Adipose tissue (tissue), 3 donors: ENCODE measurements at regions not wholly inside any gene's neighbourhood (a gene's known extent, or its start where the extent isn't known, plus 50 kb on each side); places are given as distances from the start of the nearest gene placed in this dataset.

Experiments used
- H3K27ac ChIP-seq: one replicate; pipeline ENCODE4 v1.5.1; 2013; ENCODE audit warnings: low read depth, low read length
- WGBS, 3 donors: extraction: QIAGEN DNeasy Blood & Tissue Kit; methylation state at CpG; one replicate each; pipeline ENCODE4 v1.1.7; 2013; 5-methylcytosine and 5-hydroxymethylcytosine counted together
- donor health status: healthy with polysubstance abuse.
- donor health status: Bipolar disorder and iron deficiency.
- donor health status: healthy.

GRCh38 chr1:94684690-94685250, 135.4 kb upstream of the SLC44A3 start:
- H3K27ac ChIP-seq = no peak overlapping the region
- 69 to 85% (median 78%) methylated on average over 7 of the region's 7 CpGs for WGBS, 3 donors

- no peak overlapping the region for H3K27ac ChIP-seq
- 69 to 84% (median 83%) methylated on average over 6 of the region's 6 CpGs for WGBS, 3 donors
Measured at GRCh38 chr1:94683886-94684285, 136.3 kb upstream of the SLC44A3 start.

- WGBS, 3 donors = 49 to 74% (median 64%) methylated on average over 3 of the region's 3 CpGs
- H3K27ac ChIP-seq = no peak overlapping the region
Measured at GRCh38 chr1:94680039-94680377, 138.4 kb upstream of the F3 start.

- no peak overlapping the region for H3K27ac ChIP-seq
- 68 to 89% (median 71%) methylated on average over 4 of the region's 4 CpGs for WGBS, 3 donors
Measured at GRCh38 chr1:94679332-94680038, 137.9 kb upstream of the F3 start.

DNA sequence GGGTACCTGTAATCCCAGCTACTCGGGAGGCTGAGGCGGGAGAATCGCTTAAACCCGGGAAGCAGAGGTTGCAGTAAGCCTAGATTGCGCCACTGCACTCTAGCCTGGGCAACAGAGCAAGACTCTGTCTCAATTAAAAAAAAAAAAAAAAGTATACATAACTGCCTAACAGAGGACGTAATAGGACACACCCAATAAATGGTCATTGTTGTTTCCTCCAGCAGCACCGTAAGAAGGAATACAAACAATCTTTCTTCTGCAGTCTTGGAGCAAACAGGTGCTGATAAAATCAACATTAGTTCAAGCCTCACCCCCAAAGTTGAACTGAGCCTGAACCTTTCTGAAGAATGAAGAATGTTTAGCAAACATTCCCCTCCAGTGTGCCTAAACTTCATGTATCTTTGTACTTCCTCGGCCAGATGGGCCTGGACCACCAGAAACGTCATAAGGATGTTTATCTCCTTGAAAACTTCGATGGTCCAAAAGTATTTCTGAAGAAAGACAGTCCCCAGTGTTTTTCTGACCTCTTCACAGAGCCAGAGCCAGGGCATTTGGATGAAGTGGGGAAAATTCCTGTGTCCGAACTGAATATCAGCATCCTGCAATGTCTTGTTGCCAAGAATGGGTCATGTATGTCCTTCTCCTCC, 136.8 kb upstream of the F3 start:
- WGBS, 3 donors = 57 to 83% (median 64%) methylated on average over 11 of the region's 11 CpGs
- H3K27ac ChIP-seq = no peak overlapping the region

GRCh38 chr1:94677714-94678113, 136.2 kb upstream of the F3 start:
- 73 to 90% (median 77%) methylated on average over 7 of the region's 7 CpGs for WGBS, 3 donors
- no peak overlapping the region for H3K27ac ChIP-seq

- no peak overlapping the region for H3K27ac ChIP-seq
- 67 to 71% (median 71%) methylated on average over 5 of the region's 5 CpGs for WGBS, 3 donors
Measured at GRCh38 chr1:94677087-94677486, 135.5 kb upstream of the F3 start.

GRCh38 chr1:94676686-94677085, 135.1 kb upstream of the F3 start:
- no peak overlapping the region for H3K27ac ChIP-seq
- 32 to 90% (median 82%) methylated on average over 6 of the region's 6 CpGs for WGBS, 3 donors

- 57 to 69% (median 58%) methylated on average over 4 of the region's 4 CpGs for WGBS, 3 donors
- H3K27ac ChIP-seq = no peak overlapping the region
Measured at GRCh38 chr1:94675373-94675772, 133.8 kb upstream of the F3 start.

- no peak overlapping the region for H3K27ac ChIP-seq
- WGBS, 3 donors = 85 to 96% (median 95%) methylated on average over 1 of the region's 1 CpG
Measured at GRCh38 chr1:94674876-94675275, 133.3 kb upstream of the F3 start.

GRCh38 chr1:94672934-94673333, 131.4 kb upstream of the F3 start:
- no peak overlapping the region for H3K27ac ChIP-seq
- WGBS, 3 donors = 85 to 89% (median 88%) methylated on average over 6 of the region's 6 CpGs

DNA sequence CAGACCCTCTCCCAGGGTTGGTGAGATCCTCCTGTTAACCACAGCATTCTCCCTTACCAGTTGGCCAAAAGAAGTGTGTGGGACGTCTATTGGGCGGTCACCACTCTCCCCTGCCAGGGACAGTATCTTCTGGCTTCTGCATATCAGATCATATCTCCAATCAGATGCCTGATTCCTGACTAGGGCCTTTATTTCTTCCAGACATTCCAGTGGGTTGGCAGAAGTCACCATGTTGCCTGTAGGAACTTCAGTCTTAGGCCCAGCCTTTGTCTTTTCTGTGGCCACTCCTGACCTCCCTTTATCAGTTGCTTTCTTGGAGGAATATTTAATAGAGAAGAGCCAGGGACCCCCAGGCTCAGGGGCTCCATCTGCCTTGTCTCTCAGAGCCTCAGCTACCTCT, 130.4 kb upstream of the F3 start:
- no peak overlapping the region for H3K27ac ChIP-seq
- 89 to 96% (median 94%) methylated on average over 2 of the region's 2 CpGs for WGBS, 3 donors

DNA sequence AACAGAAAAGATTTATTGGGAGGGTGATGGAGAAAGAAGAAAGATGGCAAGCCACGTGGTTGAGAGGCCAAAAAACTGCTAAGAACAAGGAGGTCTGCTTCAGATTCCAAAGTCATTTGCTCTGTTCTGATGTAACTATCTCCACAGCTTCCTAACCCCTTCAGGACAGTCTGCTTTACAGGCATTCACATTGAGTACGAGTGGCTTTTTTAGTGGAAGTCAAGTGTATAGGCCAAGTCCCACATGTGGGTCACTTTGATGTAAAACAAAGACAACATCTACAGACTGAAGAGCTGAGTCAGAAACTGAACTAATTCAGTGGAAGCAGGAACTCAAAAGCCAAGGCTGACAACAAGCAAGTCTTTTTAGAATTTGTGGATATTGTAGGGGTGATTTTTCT, 128.7 kb upstream of the F3 start:
- H3K27ac ChIP-seq = no peak overlapping the region
- WGBS, 3 donors = 83 to 91% (median 87%) methylated on average over 2 of the region's 2 CpGs

GRCh38 chr1:94669198-94669597, 127.6 kb upstream of the F3 start:
- H3K27ac ChIP-seq = no peak overlapping the region
- 80 to 100% (median 88%) methylated on average over 1 of the region's 1 CpG for WGBS, 3 donors

- 91 to 98% (median 97%) methylated on average over 3 of the region's 3 CpGs for WGBS, 3 donors
- H3K27ac ChIP-seq = no peak overlapping the region
Measured at GRCh38 chr1:94668528-94668927, 127.0 kb upstream of the F3 start.

DNA sequence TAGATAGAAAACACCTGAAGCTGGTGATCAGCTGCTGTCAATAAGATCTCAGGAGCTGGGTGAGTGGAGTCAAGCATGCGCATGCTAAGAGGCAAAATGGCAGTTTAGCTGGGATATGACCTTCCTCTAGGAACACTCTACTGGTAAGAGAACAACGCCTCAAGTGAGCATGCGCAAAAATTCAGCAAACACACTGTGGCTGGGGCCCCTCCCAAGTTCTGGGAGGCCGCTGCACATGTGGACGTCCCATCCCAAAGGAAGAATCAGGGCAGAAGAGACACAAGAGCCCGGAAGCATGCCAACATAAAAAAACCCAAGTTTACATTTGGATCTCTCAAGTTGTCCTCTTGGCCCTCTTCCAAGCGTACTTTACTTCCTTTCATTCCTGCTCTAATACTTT, 126.3 kb upstream of the F3 start:
- no peak overlapping the region for H3K27ac ChIP-seq

GRCh38 chr1:94666797-94667196, 125.2 kb upstream of the F3 start:
- 83 to 89% (median 85%) methylated on average over 1 of the region's 1 CpG for WGBS, 3 donors
- H3K27ac ChIP-seq = no peak overlapping the region

More for the DNA sequence above, 126.3 kb upstream of the F3 start:
- WGBS, 3 donors = 69 to 87% (median 79%) methylated on average over 7 of the region's 7 CpGs

DNA sequence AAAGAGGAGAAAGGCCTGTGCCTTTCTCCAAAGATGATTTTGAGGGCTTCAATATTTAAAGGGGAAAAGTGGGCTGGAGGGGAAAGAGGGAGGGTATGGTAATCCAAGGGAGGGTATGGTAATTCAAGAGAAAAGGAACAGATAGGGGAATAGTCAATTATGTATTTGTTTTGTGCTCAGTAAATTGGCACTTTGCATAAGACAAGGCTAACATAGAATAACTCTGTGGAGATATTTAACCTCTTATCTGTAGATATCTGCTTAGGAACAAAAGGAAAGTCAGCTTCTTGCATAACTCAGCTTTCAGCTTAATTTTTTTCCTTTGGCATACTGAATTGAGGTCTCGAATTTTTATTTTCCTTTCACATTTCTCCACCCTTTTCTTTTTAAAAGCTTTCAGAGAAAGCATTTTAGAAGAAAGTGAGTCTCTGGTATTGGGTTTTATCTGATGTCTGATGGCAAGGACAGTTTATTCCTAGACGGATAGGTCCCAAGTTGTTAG, 119.9 kb upstream of the F3 start:
- no peak overlapping the region for H3K27ac ChIP-seq
- WGBS, 3 donors = 33 to 66% (median 66%) methylated on average over 2 of the region's 2 CpGs

- H3K27ac ChIP-seq = no peak overlapping the region
Measured at GRCh38 chr1:94660994-94661393, 119.4 kb upstream of the F3 start.

GRCh38 chr1:94660258-94660657, 118.7 kb upstream of the F3 start:
- WGBS, 3 donors = 56 to 75% (median 71%) methylated on average over 2 of the region's 2 CpGs

More at GRCh38 chr1:94660258-94660657, 118.7 kb upstream of the F3 start:
- no peak overlapping the region for H3K27ac ChIP-seq
